ENCODE measurements at regions not wholly inside any gene's neighbourhood (a gene's known extent, or its start where the extent isn't known, plus 50 kb on each side); places are given as distances from the start of the nearest gene placed in this dataset.

GRCh38 chr7:15757041-15758000 lies 70.8 kb upstream of the MEOX2 start:
- no peak for DNase-seq (ENCODE audit: low read depth in 2 of 2)

GRCh38 chr7:15755061-15755460 lies 68.6 kb upstream of the MEOX2 start:
- no peak for DNase-seq (ENCODE audit: low read depth in 2 of 2)

GRCh38 chr7:15753887-15754579 lies 67.5 kb upstream of the MEOX2 start:
- DNase-seq (ENCODE audit: low read depth in 2 of 2): no peak

GRCh38 chr7:15752377-15752776 lies 65.9 kb upstream of the MEOX2 start:
- no peak for DNase-seq (ENCODE audit: low read depth in 2 of 2)

GRCh38 chr7:15751191-15751701 lies 64.8 kb upstream of the MEOX2 start:
- DNase-seq (ENCODE audit: low read depth in 2 of 2): no peak

- no peak for DNase-seq (ENCODE audit: low read depth in 2 of 2)
These were observed 64.2 kb upstream of the MEOX2 start for GRCh38 chr7:15750727-15751126.

- no peak for DNase-seq (ENCODE audit: low read depth in 2 of 2)
These were observed 63.1 kb upstream of the MEOX2 start for GRCh38 chr7:15749631-15750030.

- DNase-seq (ENCODE audit: low read depth in 2 of 2): no peak
These were observed 61.2 kb upstream of the MEOX2 start for GRCh38 chr7:15747712-15748111.

- no peak for DNase-seq (ENCODE audit: low read depth in 2 of 2)
These were observed 60.8 kb upstream of the MEOX2 start for GRCh38 chr7:15747301-15747700.

GRCh38 chr7:15743926-15744480 lies 57.5 kb upstream of the MEOX2 start:
- DNase-seq (ENCODE audit: low read depth in 2 of 2): no peak

- no peak for DNase-seq (ENCODE audit: low read depth in 2 of 2)
These were observed 51.1 kb upstream of the MEOX2 start for GRCh38 chr7:15737601-15738000.

Data from stimulated activated CD8-positive, alpha-beta memory T cell treated with anti-CD3 and anti-CD28 coated beads, Interleukin-7, amount 100 ng/mL, for 4 hours (primary cell).